SK-N-SH (cell line): ENCODE measurements at regions not wholly inside any gene's neighbourhood (a gene's known extent, or its start where the extent isn't known, plus 50 kb on each side); places are given as distances from the start of the nearest gene placed in this dataset.

Source experiments
- CTCF ChIA-PET: fragments of 300-600, 350-600 bp; formaldehyde crosslinking; extraction: SDS; loops from one replicate; lab custom pipeline; 2021; lab: Yijun Ruan, JAX
- POLR2A ChIA-PET: fragments of 350-600 bp; sonication (Branson Sonifier 250); formaldehyde crosslinking; extraction: SDS; loops from one replicate; lab custom pipeline; 2020; ENCODE audit warnings: antibody characterized with exemption, inconsistent platforms; lab: Yijun Ruan, JAX
- DNase-seq: peaks from one replicate; pipeline ENCODE4 v3.0.0; 2012
- H2AFZ ChIP-seq: fragments of 200-600 bp; sonication (generic); 2 replicates; pipeline ENCODE4 v1.8.1; 2016; ENCODE audit warnings: antibody characterized with exemption, mild to moderate bottlenecking, low read depth
- H3F3A ChIP-seq: fragments of 200-600 bp; sonication (generic); replicated peaks from 2 replicates; pipeline ENCODE3; 2016; ENCODE audit warnings: antibody characterized with exemption, mild to moderate bottlenecking; ENCODE audit not compliant: insufficient read depth
- H3K27ac ChIP-seq, 2 experiments: fragments of 200-500 bp in 1 of 2; fragments of 200-600 bp in 1 of 2; sonication (Bioruptor generic) in 1 of 2; sonication (generic), shearing (Covaris generic) in 1 of 2; 2 replicates each; pipeline versions ENCODE4 v1.5.1 to v1.6.1; 2014 to 2016; ENCODE audit warnings: low read depth in 2 of 2, inconsistent platforms in 1 of 2, low read length in 1 of 2, mild to moderate bottlenecking in 1 of 2, mixed read lengths in 1 of 2
- H3K27me3 ChIP-seq: fragments of 200-600 bp; sonication (generic), shearing (Covaris generic); 2 replicates; pipeline ENCODE4 v1.6.1; 2016; ENCODE audit warnings: mixed run types; ENCODE audit not compliant: insufficient read depth
- H3K36me3 ChIP-seq, 2 experiments: fragments of 200-500 bp in 1 of 2; fragments of 200-600 bp in 1 of 2; sonication (Bioruptor generic) in 1 of 2; sonication (generic) in 1 of 2; replicated peaks in 1 of 2; 2 replicates each; pipeline versions ENCODE3 to v1.5.1; 2014 to 2016; ENCODE audit warnings: low read length in 1 of 2, mild to moderate bottlenecking in 1 of 2; ENCODE audit not compliant: insufficient read depth in 2 of 2, control insufficient read depth in 1 of 2
- H3K4me1 ChIP-seq, 2 experiments: fragments of 200-500 bp in 1 of 2; fragments of 200-600 bp in 1 of 2; sonication (Bioruptor generic) in 1 of 2; sonication (generic), shearing (Covaris generic) in 1 of 2; 2 replicates each; pipeline versions ENCODE4 v1.5.1 to v1.6.1; 2014 to 2016; ENCODE audit warnings: low read depth in 1 of 2, low read length in 1 of 2, mixed run types in 1 of 2; ENCODE audit not compliant: insufficient read depth in 2 of 2, control insufficient read depth in 1 of 2
- H3K4me2 ChIP-seq: fragments of 200-600 bp; sonication (generic), shearing (Covaris generic); 2 replicates; pipeline ENCODE4 v1.6.1; 2017; ENCODE audit warnings: mixed run types
- H3K4me3 ChIP-seq, 2 experiments: fragments of 200-500 bp in 1 of 2; fragments of 200-600 bp in 1 of 2; sonication (Bioruptor generic) in 1 of 2; sonication (generic), shearing (Covaris generic) in 1 of 2; 2 replicates each; pipeline versions ENCODE4 v1.5.1 to v1.8.1; 2014 to 2016; ENCODE audit warnings: low read depth in 2 of 2, inconsistent platforms in 1 of 2, low read length in 1 of 2, mild to moderate bottlenecking in 1 of 2, mixed read lengths in 1 of 2, moderate library complexity in 1 of 2
- H3K79me2 ChIP-seq: fragments of 200-600 bp; sonication (generic); 2 replicates; pipeline ENCODE4 v1.8.1; 2017; ENCODE audit warnings: mild to moderate bottlenecking; ENCODE audit not compliant: insufficient read depth
- H3K9ac ChIP-seq: fragments of 200-600 bp; sonication (generic); 2 replicates; pipeline ENCODE4 v1.6.1; 2017; ENCODE audit warnings: mixed run types
- H3K9me2 ChIP-seq: fragments of 200-600 bp; sonication (generic); 2 replicates; pipeline ENCODE4 v1.6.1; 2017; ENCODE audit warnings: mixed run types
- H3K9me3 ChIP-seq: fragments of 200-600 bp; sonication (generic); 2 replicates; pipeline ENCODE4 v1.6.1; 2017; ENCODE audit warnings: mixed run types, mild to moderate bottlenecking, moderate library complexity
- H4K20me1 ChIP-seq: fragments of 200-600 bp; sonication (generic); 2 replicates; pipeline ENCODE4 v1.6.1; 2017; ENCODE audit warnings: mild to moderate bottlenecking, mixed run types; ENCODE audit not compliant: insufficient read depth
- CHD2 ChIP-seq: fragments of 150-350 bp; IDR thresholded peaks from 2 replicates; pipeline ENCODE4 v1.6.1; 2018; ENCODE audit warnings: low read length; ENCODE audit not compliant: partially characterized antibody
- CTCF ChIP-seq: fragments of 200-600 bp; sonication (generic); IDR thresholded peaks from 2 replicates; pipeline ENCODE4 v1.6.1; 2017; ENCODE audit warnings: antibody characterized with exemption, mild to moderate bottlenecking, moderate library complexity
- EZH2phosphoT487 ChIP-seq: fragments of 200-600 bp; sonication (generic); IDR thresholded peaks from 2 replicates; pipeline ENCODE4 v1.6.1; 2017; ENCODE audit warnings: low read depth, mixed run types, mild to moderate bottlenecking, antibody characterized with exemption, moderate library complexity, borderline replicate concordance
- FOXM1 ChIP-seq: IDR thresholded peaks from 2 replicates; pipeline ENCODE4 v1.4.0; 2012; ENCODE audit warnings: low read depth, mild to moderate bottlenecking
- MEF2A ChIP-seq: IDR thresholded peaks from 2 replicates; pipeline ENCODE4 v1.4.0; 2012; ENCODE audit warnings: low read depth, borderline replicate concordance
- MXI1 ChIP-seq: IDR thresholded peaks from 2 replicates; pipeline ENCODE4 v1.6.1; 2012; ENCODE audit warnings: mild to moderate bottlenecking, low read depth, low read length, improper control_type of control experiment
- NFIC ChIP-seq: IDR thresholded peaks from 2 replicates; pipeline ENCODE4 v1.4.0; 2012; ENCODE audit warnings: borderline replicate concordance
- REST ChIP-seq: IDR thresholded peaks from 2 replicates; pipeline ENCODE4 v1.6.1; 2012; ENCODE audit warnings: mild to moderate bottlenecking, low read depth, low read length, moderate library complexity
- RFX5 ChIP-seq: IDR thresholded peaks from 2 replicates; pipeline ENCODE4 v1.6.1; 2012; ENCODE audit warnings: mild to moderate bottlenecking, improper control_type of control experiment, low read length
- RXRA ChIP-seq: IDR thresholded peaks from 2 replicates; pipeline ENCODE4 v1.4.0; 2012; ENCODE audit warnings: low read depth, mild to moderate bottlenecking, borderline replicate concordance
- SIN3A ChIP-seq: IDR thresholded peaks from 2 replicates; pipeline ENCODE4 v1.6.1; 2012; ENCODE audit warnings: low read depth, mild to moderate bottlenecking, low read length, moderate library complexity, borderline replicate concordance
- TAF1 ChIP-seq: IDR thresholded peaks from 2 replicates; pipeline ENCODE4 v1.6.1; 2012; ENCODE audit warnings: low read depth, mild to moderate bottlenecking, low read length, moderate library complexity, borderline replicate concordance
- YY1 ChIP-seq: IDR thresholded peaks from 2 replicates; pipeline ENCODE4 v1.4.0; 2012; ENCODE audit warnings: low read depth, mild to moderate bottlenecking
- WGBS: methylation state at CpG from one replicate; pipeline ENCODE4 v1.1.6; 2017; ENCODE audit warnings: low lambda C conversion rate; 5-methylcytosine and 5-hydroxymethylcytosine counted together
- TF ChIP-seq, protein P1 (sequence below): fragments of 150-350 bp; IDR thresholded peaks from 2 replicates; pipeline ENCODE4 v1.6.1; 2017; ENCODE audit warnings: antibody characterized with exemption, low read length, low read depth, borderline replicate concordance

GRCh38 chr3:59540696-59541095, 490.9 kb upstream of the CFAP20DC start:
- WGBS, result 67% methylated on average over 5 of the region's 5 CpGs
- Histone ChIP-seq H4K20me1 (no peaks in the 10 kb centered on the region), H2AFZ (no peak overlapping the region), H3F3A (peaks cover 6% of the 10 kb centered on the region), H3K9me3 (no peaks in the 10 kb centered on the region), H3K27me3 (no peaks in the 10 kb centered on the region), H3K79me2 (no peaks in the 10 kb centered on the region), H3K4me2 (0 out of 2 replicates have a peak overlapping the region, but pooled peaks have one; percentile 28), H3K36me3 (no peaks in the 10 kb centered on the region), H3K9ac (no peak overlapping the region), H3K9me2 (no peaks in the 10 kb centered on the region), H3K4me1 (no peaks in the 10 kb centered on the region; a peak in 2 of 4 replicates), H3K4me3 (no peak overlapping the region), H3K27ac (no peak overlapping the region)
- ChIA-PET POLR2A (no interaction called here), CTCF (no interaction called here)
- TF ChIP-seq SIN3A (no peak), CTCF (no peak), RXRA (no peak), REST (no peak), CHD2 (no peak), EZH2phosphoT487 (no peak), FOXM1 (no peak)
- TF ChIP-seq, protein P1, sequence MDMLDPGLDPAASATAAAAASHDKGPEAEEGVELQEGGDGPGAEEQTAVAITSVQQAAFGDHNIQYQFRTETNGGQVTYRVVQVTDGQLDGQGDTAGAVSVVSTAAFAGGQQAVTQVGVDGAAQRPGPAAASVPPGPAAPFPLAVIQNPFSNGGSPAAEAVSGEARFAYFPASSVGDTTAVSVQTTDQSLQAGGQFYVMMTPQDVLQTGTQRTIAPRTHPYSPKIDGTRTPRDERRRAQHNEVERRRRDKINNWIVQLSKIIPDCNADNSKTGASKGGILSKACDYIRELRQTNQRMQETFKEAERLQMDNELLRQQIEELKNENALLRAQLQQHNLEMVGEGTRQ, result no peak
- DNase-seq, result no peak

DNA sequence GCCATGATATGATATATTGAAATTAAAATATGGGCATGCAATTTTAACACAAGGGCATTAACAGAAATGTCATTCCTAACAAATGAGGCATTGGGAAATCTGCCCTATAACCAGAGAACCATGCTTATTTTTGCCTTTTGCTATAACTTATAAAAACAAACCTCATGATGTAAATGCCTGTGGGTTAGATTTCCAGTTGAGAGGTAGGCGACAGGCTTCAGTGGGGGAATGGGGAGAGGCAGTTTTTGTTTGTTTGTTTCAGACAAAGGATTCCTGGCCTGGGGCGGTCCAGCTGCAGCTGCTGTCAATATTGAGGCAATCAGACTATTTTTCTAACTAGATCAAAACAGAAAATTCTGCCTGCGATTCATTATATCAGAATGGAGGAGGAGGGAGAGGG, 490.4 kb upstream of the CFAP20DC start:
- no peaks in the 10 kb centered on the region for H3K79me2 ChIP-seq
- 0 out of 2 replicates have a peak overlapping the region, but pooled peaks have one; percentile 28 for H3K4me2 ChIP-seq
- H3K4me1 ChIP-seq, result peaks cover 0 to 4% of the 10 kb centered on the region in 2 experiments; a peak in 3 of 4 replicates
- no peaks in the 10 kb centered on the region for H4K20me1 ChIP-seq
- H3K27me3 ChIP-seq, result no peaks in the 10 kb centered on the region
- DNase-seq, result no peak
- H3K36me3 ChIP-seq, result no peaks in the 10 kb centered on the region
- H3K9me2 ChIP-seq, result no peaks in the 10 kb centered on the region
- TF ChIP-seq RFX5 (no peak), MXI1 (no peak), NFIC (no peak), TAF1 (no peak), YY1 (no peak), MEF2A (no peak)
- H3K9ac ChIP-seq, result no peak overlapping the region
- ChIA-PET POLR2A (no interaction called here), CTCF (no interaction called here)
- no peak overlapping the region for H3K27ac ChIP-seq
- no peak overlapping the region for H2AFZ ChIP-seq
- peaks cover 8% of the 10 kb centered on the region for H3F3A ChIP-seq
- no peaks in the 10 kb centered on the region for H3K9me3 ChIP-seq
- 74% methylated on average over 3 of the region's 3 CpGs for WGBS
- H3K4me3 ChIP-seq, result no peak overlapping the region; a peak in 1 of 4 replicates
